Adrenal gland (tissue), 5 donors: ENCODE measurements at regions not wholly inside any gene's neighbourhood (a gene's known extent, or its start where the extent isn't known, plus 50 kb on each side); places are given as distances from the start of the nearest gene placed in this dataset.

Experiments
- CTCF ChIP-seq, 6 experiments: fragments of 450-650 bp in 4 of 6; fragments of 200-600 bp in 2 of 6; sonication (generic) in 1 of 6; IDR thresholded peaks; 1 replicate in 5 of 6; 2 replicates in 1 of 6; pipeline versions ENCODE4 v1.5.1 to v1.8.0; 2016 to 2021; ENCODE audit warnings: antibody characterized with exemption in 6 of 6, mild to moderate bottlenecking in 2 of 6, moderate library complexity in 1 of 6
- POLR2A ChIP-seq, 2 donors: fragments of 450-650 bp; IDR thresholded peaks; one replicate each; pipeline ENCODE4 v1.6.1; 2017; ENCODE audit warnings: antibody characterized with exemption in 2 of 2, mild to moderate bottlenecking in 2 of 2, moderate library complexity in 1 of 2
- donor health status: DM: no; HTN: no; CAD: no.

GRCh38 chr7:114822844-114823243 lies 99.0 kb upstream of the MDFIC start:
- TF ChIP-seq CTCF (IDR thresholded peaks at IDR 0.05) (no peak), POLR2A (IDR thresholded peaks at IDR 0.05) (no peak)
